HL-60 (cell line): ENCODE measurements at regions not wholly inside any gene's neighbourhood (a gene's known extent, or its start where the extent isn't known, plus 50 kb on each side); places are given as distances from the start of the nearest gene placed in this dataset.

Experiments
- GABPA ChIP-seq: IDR thresholded peaks from 2 replicates; pipeline ENCODE4 v1.6.1; 2012; ENCODE audit warnings: low read depth
- POLR2AphosphoS5 ChIP-seq: IDR thresholded peaks from 2 replicates; pipeline ENCODE4 v1.6.1; 2012; ENCODE audit warnings: low read depth
- REST ChIP-seq: IDR thresholded peaks from 2 replicates; pipeline ENCODE4 v1.6.1; 2012; ENCODE audit warnings: low read depth; ENCODE audit not compliant: insufficient replicate concordance
- TF ChIP-seq, protein P1 (sequence below): IDR thresholded peaks from one replicate; pipeline ENCODE4 v1.5.1; 2011; ENCODE audit warnings: low read length, control low read depth, inconsistent platforms; ENCODE audit not compliant: insufficient read depth

DNA sequence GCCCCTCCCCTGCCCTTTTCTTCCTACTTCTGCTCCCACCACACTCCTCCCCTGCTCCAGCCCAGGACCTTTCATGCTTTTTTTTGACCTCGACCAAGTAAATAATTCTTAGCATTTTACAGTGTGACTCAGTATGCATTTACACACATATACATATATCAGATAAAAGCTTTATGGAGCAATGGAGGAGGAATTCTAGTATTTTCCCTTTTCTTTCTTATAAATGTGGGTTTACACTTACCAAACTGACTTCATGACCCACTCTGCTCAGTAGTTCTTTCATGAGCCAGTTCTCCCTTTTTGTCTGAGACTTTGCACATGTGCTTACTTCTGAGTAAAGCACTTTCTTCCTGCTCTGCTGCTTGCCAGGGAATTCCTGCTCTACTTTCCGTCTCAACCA, 111.8 kb upstream of the H2AZ1 start:
- TF ChIP-seq, protein P1, sequence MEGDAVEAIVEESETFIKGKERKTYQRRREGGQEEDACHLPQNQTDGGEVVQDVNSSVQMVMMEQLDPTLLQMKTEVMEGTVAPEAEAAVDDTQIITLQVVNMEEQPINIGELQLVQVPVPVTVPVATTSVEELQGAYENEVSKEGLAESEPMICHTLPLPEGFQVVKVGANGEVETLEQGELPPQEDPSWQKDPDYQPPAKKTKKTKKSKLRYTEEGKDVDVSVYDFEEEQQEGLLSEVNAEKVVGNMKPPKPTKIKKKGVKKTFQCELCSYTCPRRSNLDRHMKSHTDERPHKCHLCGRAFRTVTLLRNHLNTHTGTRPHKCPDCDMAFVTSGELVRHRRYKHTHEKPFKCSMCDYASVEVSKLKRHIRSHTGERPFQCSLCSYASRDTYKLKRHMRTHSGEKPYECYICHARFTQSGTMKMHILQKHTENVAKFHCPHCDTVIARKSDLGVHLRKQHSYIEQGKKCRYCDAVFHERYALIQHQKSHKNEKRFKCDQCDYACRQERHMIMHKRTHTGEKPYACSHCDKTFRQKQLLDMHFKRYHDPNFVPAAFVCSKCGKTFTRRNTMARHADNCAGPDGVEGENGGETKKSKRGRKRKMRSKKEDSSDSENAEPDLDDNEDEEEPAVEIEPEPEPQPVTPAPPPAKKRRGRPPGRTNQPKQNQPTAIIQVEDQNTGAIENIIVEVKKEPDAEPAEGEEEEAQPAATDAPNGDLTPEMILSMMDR: no peak
- no peak for TF ChIP-seq POLR2AphosphoS5
- TF ChIP-seq GABPA: no peak
- no peak for TF ChIP-seq REST
